SU-DHL-6 (cell line): ENCODE measurements at regions not wholly inside any gene's neighbourhood (a gene's known extent, or its start where the extent isn't known, plus 50 kb on each side); places are given as distances from the start of the nearest gene placed in this dataset.

Source experiments
- CTCF ChIP-seq: fragments of 200-600 bp; sonication (generic); IDR thresholded peaks from one replicate; pipeline ENCODE4 v1.5.1; 2017; ENCODE audit warnings: antibody characterized with exemption, mild to moderate bottlenecking, low read length, moderate library complexity; ENCODE audit not compliant: insufficient read depth, poor library complexity, severe bottlenecking
- EZH2phosphoT487 ChIP-seq: fragments of 200-600 bp; sonication (generic), shearing (Covaris generic); conservative IDR thresholded peaks from 2 replicates; pipeline ENCODE4 v1.6.1; 2018; ENCODE audit warnings: mild to moderate bottlenecking, antibody characterized with exemption, low read length, moderate library complexity, mixed read lengths

- TF ChIP-seq CTCF (no peak), EZH2phosphoT487 (no peak)
Measured at GRCh38 chr2:41962922-41963622, 84.7 kb upstream of the PKDCC start.
